Loucy (cell line): ENCODE measurements at regions not wholly inside any gene's neighbourhood (a gene's known extent, or its start where the extent isn't known, plus 50 kb on each side); places are given as distances from the start of the nearest gene placed in this dataset.

Experiments
- H2AFZ ChIP-seq: fragments of 200-600 bp; sonication (generic); 2 replicates; pipeline ENCODE4 v1.6.0; 2016; ENCODE audit warnings: antibody characterized with exemption, mild to moderate bottlenecking, low read length, moderate library complexity
- H3F3A ChIP-seq: fragments of 200-600 bp; 2 replicates; pipeline ENCODE4 v1.6.0; 2016; ENCODE audit warnings: antibody characterized with exemption, low read depth, mild to moderate bottlenecking
- H3K27me3 ChIP-seq: fragments of 200-600 bp; sonication (generic); 2 replicates; pipeline ENCODE4 v1.6.1; 2014; ENCODE audit warnings: low read length, mild to moderate bottlenecking; ENCODE audit not compliant: insufficient read depth, poor library complexity, severe bottlenecking
- H3K36me3 ChIP-seq: fragments of 200-600 bp; sonication (generic); 2 replicates; pipeline ENCODE4 v1.6.1; 2016; ENCODE audit warnings: low read length; ENCODE audit not compliant: insufficient read depth
- H3K4me1 ChIP-seq: fragments of 200-600 bp; sonication (generic); 2 replicates; pipeline ENCODE4 v1.5.1; 2014; ENCODE audit warnings: low read length, mild to moderate bottlenecking; ENCODE audit not compliant: insufficient read depth, poor library complexity, severe bottlenecking
- H3K4me2 ChIP-seq: fragments of 200-600 bp; sonication (generic); 2 replicates; pipeline ENCODE4 v1.6.0; 2014; ENCODE audit warnings: antibody characterized with exemption, low read length, low read depth, mild to moderate bottlenecking; ENCODE audit not compliant: poor library complexity, severe bottlenecking
- H3K4me3 ChIP-seq: fragments of 200-600 bp; sonication (generic); 2 replicates; pipeline ENCODE4 v1.5.1; 2014; ENCODE audit warnings: low read length, mild to moderate bottlenecking, mixed read lengths; ENCODE audit not compliant: poor library complexity, severe bottlenecking
- H3K79me2 ChIP-seq: fragments of 200-600 bp; sonication (generic); 2 replicates; pipeline ENCODE4 v1.6.1; 2014; ENCODE audit warnings: low read length; ENCODE audit not compliant: insufficient read depth
- H3K9ac ChIP-seq: fragments of 200-600 bp; sonication (generic); 2 replicates; pipeline ENCODE4 v1.6.0; 2014; ENCODE audit warnings: mild to moderate bottlenecking, low read depth, low read length, moderate library complexity; ENCODE audit not compliant: poor library complexity, severe bottlenecking
- H3K9me2 ChIP-seq: fragments of 200-600 bp; sonication (generic); replicated peaks from 2 replicates; pipeline ENCODE4 v1.6.1; 2016; ENCODE audit warnings: low read depth, low read length, mixed read lengths
- H3K9me3 ChIP-seq: fragments of 200-600 bp; sonication (generic); 2 replicates; pipeline ENCODE4 v1.6.1; 2014; ENCODE audit warnings: mild to moderate bottlenecking, antibody characterized with exemption, low read length, low read depth; ENCODE audit not compliant: insufficient read depth
- H4K20me1 ChIP-seq: fragments of 200-600 bp; sonication (generic); 2 replicates; pipeline ENCODE4 v1.6.0; 2014; ENCODE audit warnings: antibody characterized with exemption, low read length, mild to moderate bottlenecking; ENCODE audit not compliant: insufficient read depth, poor library complexity, severe bottlenecking
- EZH2phosphoT487 ChIP-seq: fragments of 200-600 bp; IDR thresholded peaks from 2 replicates; pipeline ENCODE4 v1.6.1; 2018; ENCODE audit warnings: antibody characterized with exemption, mild to moderate bottlenecking, moderate library complexity, borderline replicate concordance
- TF ChIP-seq, protein P1 (sequence below): fragments of 200-600 bp; sonication (generic); conservative IDR thresholded peaks from 2 replicates; pipeline ENCODE4 v1.5.1; 2014; ENCODE audit warnings: mild to moderate bottlenecking, antibody characterized with exemption, low read length

DNA sequence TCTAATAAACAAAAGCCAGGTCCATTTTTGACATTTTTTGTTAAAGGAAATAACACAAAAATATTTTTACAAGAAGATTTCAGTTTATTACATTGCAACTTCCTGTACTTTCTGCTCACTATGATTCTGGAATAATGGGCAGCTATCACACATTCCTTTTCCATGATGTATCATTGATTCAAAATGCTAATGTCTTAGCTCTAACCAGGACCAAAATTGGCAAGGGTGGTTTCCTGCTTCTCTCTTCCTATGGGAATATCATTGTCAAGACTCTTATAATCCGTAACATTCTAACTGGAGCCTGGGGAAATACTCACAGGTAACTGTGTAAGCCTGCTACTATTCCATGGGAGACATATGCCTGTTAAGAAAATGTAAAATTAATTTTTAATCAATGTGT is 218.6 kb downstream of the DCAF12L2 start:
- H3K4me1 ChIP-seq = no peaks in the 10 kb centered on the region
- no peak overlapping the region for H3K4me2 ChIP-seq
- TF ChIP-seq, protein P1, sequence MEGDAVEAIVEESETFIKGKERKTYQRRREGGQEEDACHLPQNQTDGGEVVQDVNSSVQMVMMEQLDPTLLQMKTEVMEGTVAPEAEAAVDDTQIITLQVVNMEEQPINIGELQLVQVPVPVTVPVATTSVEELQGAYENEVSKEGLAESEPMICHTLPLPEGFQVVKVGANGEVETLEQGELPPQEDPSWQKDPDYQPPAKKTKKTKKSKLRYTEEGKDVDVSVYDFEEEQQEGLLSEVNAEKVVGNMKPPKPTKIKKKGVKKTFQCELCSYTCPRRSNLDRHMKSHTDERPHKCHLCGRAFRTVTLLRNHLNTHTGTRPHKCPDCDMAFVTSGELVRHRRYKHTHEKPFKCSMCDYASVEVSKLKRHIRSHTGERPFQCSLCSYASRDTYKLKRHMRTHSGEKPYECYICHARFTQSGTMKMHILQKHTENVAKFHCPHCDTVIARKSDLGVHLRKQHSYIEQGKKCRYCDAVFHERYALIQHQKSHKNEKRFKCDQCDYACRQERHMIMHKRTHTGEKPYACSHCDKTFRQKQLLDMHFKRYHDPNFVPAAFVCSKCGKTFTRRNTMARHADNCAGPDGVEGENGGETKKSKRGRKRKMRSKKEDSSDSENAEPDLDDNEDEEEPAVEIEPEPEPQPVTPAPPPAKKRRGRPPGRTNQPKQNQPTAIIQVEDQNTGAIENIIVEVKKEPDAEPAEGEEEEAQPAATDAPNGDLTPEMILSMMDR = no peak
- TF ChIP-seq EZH2phosphoT487 = no peak
- H3K4me3 ChIP-seq = no peak overlapping the region
- no peaks in the 10 kb centered on the region for H3K9me3 ChIP-seq
- H2AFZ ChIP-seq = no peak overlapping the region
- no peaks in the 10 kb centered on the region for H4K20me1 ChIP-seq
- no peaks in the 10 kb centered on the region for H3K9me2 ChIP-seq
- H3K27me3 ChIP-seq = no peaks in the 10 kb centered on the region
- no peaks in the 10 kb centered on the region for H3F3A ChIP-seq
- H3K79me2 ChIP-seq = no peaks in the 10 kb centered on the region
- no peak overlapping the region for H3K9ac ChIP-seq
- H3K36me3 ChIP-seq = no peaks in the 10 kb centered on the region

DNA sequence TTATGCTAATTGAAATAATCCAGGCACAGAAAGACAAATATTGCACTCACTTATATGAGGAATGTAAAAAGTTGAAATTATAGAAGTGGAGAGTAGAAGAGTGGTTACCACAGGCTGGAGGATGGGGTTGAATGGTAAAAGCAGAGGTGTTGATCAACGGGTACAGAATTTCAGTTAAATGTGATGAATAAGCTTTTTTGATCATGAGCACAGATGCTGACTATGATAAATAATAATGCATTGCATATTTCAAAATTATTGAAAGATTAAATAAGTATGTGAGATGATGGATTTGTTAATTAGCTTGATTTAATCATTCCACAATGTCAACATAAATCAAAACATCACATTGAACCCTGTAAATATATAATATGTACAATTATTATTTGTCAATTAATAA is 213.1 kb downstream of the DCAF12L2 start:
- Histone ChIP-seq H3K4me2 (no peak overlapping the region), H4K20me1 (no peaks in the 10 kb centered on the region), H3K4me3 (no peak overlapping the region), H3K9ac (no peak overlapping the region), H3K4me1 (no peaks in the 10 kb centered on the region), H3K36me3 (no peaks in the 10 kb centered on the region), H3K27me3 (no peaks in the 10 kb centered on the region), H2AFZ (no peak overlapping the region), H3K79me2 (no peaks in the 10 kb centered on the region), H3K9me3 (no peaks in the 10 kb centered on the region), H3F3A (no peaks in the 10 kb centered on the region), H3K9me2 (no peaks in the 10 kb centered on the region)
- TF ChIP-seq, protein P1 = no peak
- no peak for TF ChIP-seq EZH2phosphoT487

DNA sequence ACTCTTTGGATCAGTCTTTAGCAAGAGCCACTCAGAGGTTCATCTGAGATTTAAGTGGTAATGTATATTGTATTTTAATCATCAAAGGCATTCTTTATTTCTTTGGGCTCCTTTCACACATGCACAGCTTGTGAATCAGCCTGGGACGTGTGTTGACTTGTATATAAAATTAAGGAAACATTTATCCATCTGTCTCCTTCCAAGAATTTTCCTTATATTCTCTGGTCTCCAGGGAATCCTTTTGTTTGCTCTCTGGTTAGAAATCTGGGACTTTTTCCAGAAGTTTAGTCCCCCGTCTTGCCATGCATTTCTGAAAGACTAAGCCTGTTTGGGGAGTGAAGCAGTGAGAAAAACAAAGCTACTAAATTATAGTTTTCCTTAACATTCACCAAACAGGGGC is 212.3 kb downstream of the DCAF12L2 start:
- Histone ChIP-seq H3K9me3 (no peaks in the 10 kb centered on the region), H3K4me3 (no peak overlapping the region), H3F3A (no peaks in the 10 kb centered on the region), H3K9me2 (no peaks in the 10 kb centered on the region), H3K9ac (no peak overlapping the region), H3K27me3 (no peaks in the 10 kb centered on the region), H3K4me2 (no peak overlapping the region), H3K36me3 (no peaks in the 10 kb centered on the region), H3K4me1 (no peaks in the 10 kb centered on the region), H4K20me1 (no peaks in the 10 kb centered on the region), H2AFZ (no peak overlapping the region), H3K79me2 (no peaks in the 10 kb centered on the region)
- TF ChIP-seq EZH2phosphoT487 = no peak
- TF ChIP-seq, protein P1 = no peak
